PC-3 (cell line): ENCODE measurements at regions not wholly inside any gene's neighbourhood (a gene's known extent, or its start where the extent isn't known, plus 50 kb on each side); places are given as distances from the start of the nearest gene placed in this dataset.

Experiments used
- EZH2 ChIP-seq: fragments of 300-600 bp; sonication (generic); IDR thresholded peaks from one replicate; pipeline ENCODE4 v1.6.1; 2017; ENCODE audit warnings: antibody characterized with exemption, mild to moderate bottlenecking, low read length; ENCODE audit not compliant: unreplicated experiment
- TF ChIP-seq, protein P1 (sequence below): fragments of 300-600 bp; sonication (generic); conservative IDR thresholded peaks from 2 replicates; pipeline ENCODE4 v1.5.1; 2017; ENCODE audit warnings: antibody characterized with exemption, low read depth, mild to moderate bottlenecking, low read length

DNA sequence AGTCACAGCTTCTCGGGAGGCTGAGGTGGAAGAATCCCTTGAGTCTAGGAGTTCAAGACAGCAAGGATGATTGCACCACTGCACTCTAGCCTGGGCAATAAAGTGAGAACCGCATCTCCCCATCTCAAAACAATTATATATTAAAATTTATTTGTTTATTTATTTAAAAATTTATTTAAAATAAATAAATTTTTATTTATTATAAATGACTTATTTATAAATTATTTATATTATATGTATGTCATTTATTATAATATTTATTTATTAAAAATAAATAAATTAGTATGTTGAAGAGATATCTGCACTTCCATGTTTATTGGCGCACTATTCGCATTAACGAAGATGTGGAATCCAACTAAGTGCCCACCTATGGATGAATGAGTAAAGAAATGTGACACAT lies 683.2 kb upstream of the BRINP3 start:
- TF ChIP-seq, protein P1, sequence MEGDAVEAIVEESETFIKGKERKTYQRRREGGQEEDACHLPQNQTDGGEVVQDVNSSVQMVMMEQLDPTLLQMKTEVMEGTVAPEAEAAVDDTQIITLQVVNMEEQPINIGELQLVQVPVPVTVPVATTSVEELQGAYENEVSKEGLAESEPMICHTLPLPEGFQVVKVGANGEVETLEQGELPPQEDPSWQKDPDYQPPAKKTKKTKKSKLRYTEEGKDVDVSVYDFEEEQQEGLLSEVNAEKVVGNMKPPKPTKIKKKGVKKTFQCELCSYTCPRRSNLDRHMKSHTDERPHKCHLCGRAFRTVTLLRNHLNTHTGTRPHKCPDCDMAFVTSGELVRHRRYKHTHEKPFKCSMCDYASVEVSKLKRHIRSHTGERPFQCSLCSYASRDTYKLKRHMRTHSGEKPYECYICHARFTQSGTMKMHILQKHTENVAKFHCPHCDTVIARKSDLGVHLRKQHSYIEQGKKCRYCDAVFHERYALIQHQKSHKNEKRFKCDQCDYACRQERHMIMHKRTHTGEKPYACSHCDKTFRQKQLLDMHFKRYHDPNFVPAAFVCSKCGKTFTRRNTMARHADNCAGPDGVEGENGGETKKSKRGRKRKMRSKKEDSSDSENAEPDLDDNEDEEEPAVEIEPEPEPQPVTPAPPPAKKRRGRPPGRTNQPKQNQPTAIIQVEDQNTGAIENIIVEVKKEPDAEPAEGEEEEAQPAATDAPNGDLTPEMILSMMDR = no peak
- no peak for TF ChIP-seq EZH2
